ENCODE measurements at regions not wholly inside any gene's neighbourhood (a gene's known extent, or its start where the extent isn't known, plus 50 kb on each side); places are given as distances from the start of the nearest gene placed in this dataset.
"Not testable (repeated sequence)": the region's sequence is repeated elsewhere in the genome, so short reads cannot be mapped to it uniquely, and the experiment has no call there.

GRCh38 chr9:65207273-65207672 is 77.7 kb downstream of the FOXD4L5 start:
- intact Hi-C loops (cut with micrococcal nuclease); H3K4me1 ChIP-seq (replicated peaks in 1 of 2; ENCODE audit: control insufficient read depth in 2 of 2, insufficient read depth in 2 of 2, low read length in 2 of 2); H3K36me3 ChIP-seq (ENCODE audit: control insufficient read depth, insufficient read depth, low read length); ATAC-seq; H4K20me1 ChIP-seq (replicated peaks; ENCODE audit: control insufficient read depth, insufficient read depth, low read length); H2AFZ ChIP-seq (ENCODE audit: low read depth, low read length); H3K27ac ChIP-seq (ENCODE audit: extremely low read depth, low read depth, low read length); in situ Hi-C loops (cut with MboI); POLR2A ChIA-PET; H3K27me3 ChIP-seq (ENCODE audit: control insufficient read depth in 2 of 2, insufficient read depth in 2 of 2, low read length in 2 of 2); DNase-seq (ENCODE audit: extremely low read depth in 1 of 4, low spot score in 3 of 4); H3K9me3 ChIP-seq (replicated peaks; ENCODE audit: control insufficient read depth, insufficient read depth, low read depth, low read length); BruUV-seq (replicated peaks); H3K4me2 ChIP-seq (ENCODE audit: insufficient read depth, low read length); FAIRE-seq; H3K9ac ChIP-seq (ENCODE audit: insufficient read depth in 1 of 2, low read depth in 2 of 2, low read length in 2 of 2); CTCF ChIA-PET (ENCODE audit: low intra/inter-chr PET ratio); H3K79me2 ChIP-seq (ENCODE audit: control insufficient read depth, insufficient read depth, low read length); H3K4me3 ChIP-seq; H3K9me1 ChIP-seq (ENCODE audit: control insufficient read depth, insufficient read depth, low read length); TF ChIP-seq ATF3 (CRISPR knock-in tag; conservative IDR thresholded peaks at IDR 0.05); CEBPG (CRISPR knock-in tag; IDR thresholded peaks at IDR 0.05): not testable (repeated sequence)
- TF ChIP-seq ATF3 (IDR thresholded peaks at IDR 0.05) (peak; percentile 51; the same call in 1 of the 2 replicates), ZNF512 (tag; IDR thresholded peaks at IDR 0.05) (0 out of 2 replicates have a peak, but pooled peaks have one; percentile 29), CEBPG (tag; conservative IDR thresholded peaks at IDR 0.05 in 1 of 2, IDR thresholded peaks at IDR 0.05 in 1 of 2) (peak in 1 of 2 experiments; percentile 51; a peak in 1 of 4 replicates), TRIM24 (IDR thresholded peaks at IDR 0.05) (peak; percentile 89 to 90), HDAC1 (IDR thresholded peaks at IDR 0.05) (0 out of 4 replicates have a peak, but pooled peaks of 1 of the 2 experiments have one; percentile 10), CEBPB (tag; IDR thresholded peaks at IDR 0.05) (peak; percentile 68)
- no CpG with 5 or more reads among the region's 1 CpG for WGBS (ENCODE audit: insufficient coverage, low coverage, missing lambda C conversion rate)

- H3K27ac ChIP-seq (ENCODE audit: extremely low read depth, low read depth, low read length); BruUV-seq (replicated peaks); POLR2A ChIA-PET; DNase-seq (ENCODE audit: extremely low read depth in 1 of 4, low spot score in 3 of 4); H3K4me1 ChIP-seq (replicated peaks in 1 of 2; ENCODE audit: control insufficient read depth in 2 of 2, insufficient read depth in 2 of 2, low read length in 2 of 2); H3K4me3 ChIP-seq; H4K20me1 ChIP-seq (replicated peaks; ENCODE audit: control insufficient read depth, insufficient read depth, low read length); H3K9ac ChIP-seq (ENCODE audit: insufficient read depth in 1 of 2, low read depth in 2 of 2, low read length in 2 of 2); H3K27me3 ChIP-seq (ENCODE audit: control insufficient read depth in 2 of 2, insufficient read depth in 2 of 2, low read length in 2 of 2); in situ Hi-C loops (cut with MboI); FAIRE-seq; H3K79me2 ChIP-seq (ENCODE audit: control insufficient read depth, insufficient read depth, low read length); CTCF ChIA-PET (ENCODE audit: low intra/inter-chr PET ratio); H3K9me1 ChIP-seq (ENCODE audit: control insufficient read depth, insufficient read depth, low read length); H2AFZ ChIP-seq (ENCODE audit: low read depth, low read length); H3K4me2 ChIP-seq (ENCODE audit: insufficient read depth, low read length); H3K36me3 ChIP-seq (ENCODE audit: control insufficient read depth, insufficient read depth, low read length); ATAC-seq; intact Hi-C loops (cut with micrococcal nuclease); H3K9me3 ChIP-seq (replicated peaks; ENCODE audit: control insufficient read depth, insufficient read depth, low read depth, low read length): not testable (repeated sequence)
- WGBS (ENCODE audit: insufficient coverage, low coverage, missing lambda C conversion rate) = no CpG with 5 or more reads among the region's 1 CpG
Measured at GRCh38 chr9:65205853-65206252, 79.2 kb downstream of the FOXD4L5 start.

- H4K20me1 ChIP-seq (replicated peaks; ENCODE audit: control insufficient read depth, insufficient read depth, low read length); H3K4me3 ChIP-seq; H3K4me1 ChIP-seq (replicated peaks in 1 of 2; ENCODE audit: control insufficient read depth in 2 of 2, insufficient read depth in 2 of 2, low read length in 2 of 2); H2AFZ ChIP-seq (ENCODE audit: low read depth, low read length); H3K27ac ChIP-seq (ENCODE audit: extremely low read depth, low read depth, low read length); CTCF ChIA-PET (ENCODE audit: low intra/inter-chr PET ratio); H3K9ac ChIP-seq (ENCODE audit: insufficient read depth in 1 of 2, low read depth in 2 of 2, low read length in 2 of 2); DNase-seq (ENCODE audit: extremely low read depth in 1 of 4, low spot score in 3 of 4); H3K9me1 ChIP-seq (ENCODE audit: control insufficient read depth, insufficient read depth, low read length); intact Hi-C loops (cut with micrococcal nuclease); BruUV-seq (replicated peaks); ATAC-seq; H3K79me2 ChIP-seq (ENCODE audit: control insufficient read depth, insufficient read depth, low read length); H3K27me3 ChIP-seq (ENCODE audit: control insufficient read depth in 2 of 2, insufficient read depth in 2 of 2, low read length in 2 of 2); in situ Hi-C loops (cut with MboI); FAIRE-seq; H3K9me3 ChIP-seq (replicated peaks; ENCODE audit: control insufficient read depth, insufficient read depth, low read depth, low read length); POLR2A ChIA-PET; H3K4me2 ChIP-seq (ENCODE audit: insufficient read depth, low read length); H3K36me3 ChIP-seq (ENCODE audit: control insufficient read depth, insufficient read depth, low read length): not testable (repeated sequence)
- no CpG with 5 or more reads among the region's 65 CpGs for WGBS (ENCODE audit: insufficient coverage, low coverage, missing lambda C conversion rate)
Measured at GRCh38 chr9:65195781-65196180, 89.2 kb downstream of the FOXD4L5 start.

Data from K562 (cell line).